ENCODE measurements at regions not wholly inside any gene's neighbourhood (a gene's known extent, or its start where the extent isn't known, plus 50 kb on each side); places are given as distances from the start of the nearest gene placed in this dataset.

- no peaks in the 10 kb centered on the region for H3K9me3 ChIP-seq (ENCODE audit: control insufficient read depth in 1 of 2, low read length in 2 of 2)
- H3K4me3 ChIP-seq (ENCODE audit: low read depth in 1 of 2, low read length in 2 of 2) = no peak overlapping the region
- H3K36me3 ChIP-seq (ENCODE audit: control insufficient read depth in 1 of 2, insufficient read depth in 2 of 2, low read length in 2 of 2) = no peaks in the 10 kb centered on the region
- H3K4me1 ChIP-seq (ENCODE audit: control insufficient read depth in 1 of 2, insufficient read depth in 2 of 2, low read length in 2 of 2) = no peaks in the 10 kb centered on the region
- no peak overlapping the region for H3K9ac ChIP-seq (ENCODE audit: low read depth in 1 of 2, low read length in 2 of 2)
- no peaks in the 10 kb centered on the region for H3K27me3 ChIP-seq (ENCODE audit: control insufficient read depth in 1 of 2, insufficient read depth in 2 of 2, low read length in 2 of 2)
- no peak overlapping the region for H3K27ac ChIP-seq (ENCODE audit: low read depth, low read length)
These were observed 177.4 kb upstream of the FN1 start for GRCh38 chr2:215613280-215613679.

GRCh38 chr2:215612786-215613185 lies 176.9 kb upstream of the FN1 start:
- H3K9me3 ChIP-seq (ENCODE audit: control insufficient read depth in 1 of 2, low read length in 2 of 2) = no peaks in the 10 kb centered on the region
- H3K4me3 ChIP-seq (ENCODE audit: low read depth in 1 of 2, low read length in 2 of 2) = no peak overlapping the region

GRCh38 chr2:215611609-215612386 lies 175.9 kb upstream of the FN1 start:
- Histone ChIP-seq H3K4me3 (ENCODE audit: low read depth in 1 of 2, low read length in 2 of 2) (no peak overlapping the region), H3K4me1 (ENCODE audit: control insufficient read depth in 1 of 2, insufficient read depth in 2 of 2, low read length in 2 of 2) (no peaks in the 10 kb centered on the region), H3K36me3 (ENCODE audit: control insufficient read depth in 1 of 2, insufficient read depth in 2 of 2, low read length in 2 of 2) (no peaks in the 10 kb centered on the region), H3K9me3 (ENCODE audit: control insufficient read depth in 1 of 2, low read length in 2 of 2) (no peaks in the 10 kb centered on the region), H3K27ac (ENCODE audit: low read depth, low read length) (no peak overlapping the region), H3K9ac (ENCODE audit: low read depth in 1 of 2, low read length in 2 of 2) (no peak overlapping the region), H3K27me3 (ENCODE audit: control insufficient read depth in 1 of 2, insufficient read depth in 2 of 2, low read length in 2 of 2) (no peaks in the 10 kb centered on the region)

More at GRCh38 chr2:215612786-215613185, 176.9 kb upstream of the FN1 start:
- Histone ChIP-seq H3K4me1 (ENCODE audit: control insufficient read depth in 1 of 2, insufficient read depth in 2 of 2, low read length in 2 of 2) (no peaks in the 10 kb centered on the region), H3K27ac (ENCODE audit: low read depth, low read length) (no peak overlapping the region), H3K36me3 (ENCODE audit: control insufficient read depth in 1 of 2, insufficient read depth in 2 of 2, low read length in 2 of 2) (no peaks in the 10 kb centered on the region), H3K27me3 (ENCODE audit: control insufficient read depth in 1 of 2, insufficient read depth in 2 of 2, low read length in 2 of 2) (no peaks in the 10 kb centered on the region), H3K9ac (ENCODE audit: low read depth in 1 of 2, low read length in 2 of 2) (no peak overlapping the region)

GRCh38 chr2:215609089-215610032 lies 173.5 kb upstream of the FN1 start:
- Histone ChIP-seq H3K9ac (ENCODE audit: low read depth in 1 of 2, low read length in 2 of 2) (no peak overlapping the region), H3K36me3 (ENCODE audit: control insufficient read depth in 1 of 2, insufficient read depth in 2 of 2, low read length in 2 of 2) (no peaks in the 10 kb centered on the region), H3K27me3 (ENCODE audit: control insufficient read depth in 1 of 2, insufficient read depth in 2 of 2, low read length in 2 of 2) (no peaks in the 10 kb centered on the region), H3K27ac (ENCODE audit: low read depth, low read length) (no peak overlapping the region), H3K4me1 (ENCODE audit: control insufficient read depth in 1 of 2, insufficient read depth in 2 of 2, low read length in 2 of 2) (no peaks in the 10 kb centered on the region), H3K9me3 (ENCODE audit: control insufficient read depth in 1 of 2, low read length in 2 of 2) (no peaks in the 10 kb centered on the region), H3K4me3 (ENCODE audit: low read depth in 1 of 2, low read length in 2 of 2) (no peak overlapping the region)

GRCh38 chr2:215607766-215608165 lies 171.9 kb upstream of the FN1 start:
- Histone ChIP-seq H3K27ac (ENCODE audit: low read depth, low read length) (no peak overlapping the region), H3K9ac (ENCODE audit: low read depth in 1 of 2, low read length in 2 of 2) (no peak overlapping the region), H3K9me3 (ENCODE audit: control insufficient read depth in 1 of 2, low read length in 2 of 2) (no peaks in the 10 kb centered on the region), H3K36me3 (ENCODE audit: control insufficient read depth in 1 of 2, insufficient read depth in 2 of 2, low read length in 2 of 2) (no peaks in the 10 kb centered on the region), H3K4me1 (ENCODE audit: control insufficient read depth in 1 of 2, insufficient read depth in 2 of 2, low read length in 2 of 2) (no peaks in the 10 kb centered on the region), H3K27me3 (ENCODE audit: control insufficient read depth in 1 of 2, insufficient read depth in 2 of 2, low read length in 2 of 2) (no peaks in the 10 kb centered on the region), H3K4me3 (ENCODE audit: low read depth in 1 of 2, low read length in 2 of 2) (no peak overlapping the region)

GRCh38 chr2:215606219-215606618 lies 170.4 kb upstream of the FN1 start:
- Histone ChIP-seq H3K27ac (ENCODE audit: low read depth, low read length) (no peak overlapping the region), H3K4me1 (ENCODE audit: control insufficient read depth in 1 of 2, insufficient read depth in 2 of 2, low read length in 2 of 2) (no peaks in the 10 kb centered on the region), H3K9me3 (ENCODE audit: control insufficient read depth in 1 of 2, low read length in 2 of 2) (no peaks in the 10 kb centered on the region), H3K4me3 (ENCODE audit: low read depth in 1 of 2, low read length in 2 of 2) (no peak overlapping the region), H3K36me3 (ENCODE audit: control insufficient read depth in 1 of 2, insufficient read depth in 2 of 2, low read length in 2 of 2) (no peaks in the 10 kb centered on the region), H3K27me3 (ENCODE audit: control insufficient read depth in 1 of 2, insufficient read depth in 2 of 2, low read length in 2 of 2) (no peaks in the 10 kb centered on the region), H3K9ac (ENCODE audit: low read depth in 1 of 2, low read length in 2 of 2) (no peak overlapping the region)

- Histone ChIP-seq H3K36me3 (ENCODE audit: control insufficient read depth in 1 of 2, insufficient read depth in 2 of 2, low read length in 2 of 2) (no peaks in the 10 kb centered on the region), H3K9ac (ENCODE audit: low read depth in 1 of 2, low read length in 2 of 2) (no peak overlapping the region), H3K27me3 (ENCODE audit: control insufficient read depth in 1 of 2, insufficient read depth in 2 of 2, low read length in 2 of 2) (no peaks in the 10 kb centered on the region), H3K4me3 (ENCODE audit: low read depth in 1 of 2, low read length in 2 of 2) (no peak overlapping the region), H3K27ac (ENCODE audit: low read depth, low read length) (no peak overlapping the region), H3K9me3 (ENCODE audit: control insufficient read depth in 1 of 2, low read length in 2 of 2) (no peaks in the 10 kb centered on the region), H3K4me1 (ENCODE audit: control insufficient read depth in 1 of 2, insufficient read depth in 2 of 2, low read length in 2 of 2) (no peaks in the 10 kb centered on the region)
These were observed 169.3 kb upstream of the FN1 start for GRCh38 chr2:215605214-215605613.

- Histone ChIP-seq H3K9ac (ENCODE audit: low read depth in 1 of 2, low read length in 2 of 2) (no peak overlapping the region), H3K27me3 (ENCODE audit: control insufficient read depth in 1 of 2, insufficient read depth in 2 of 2, low read length in 2 of 2) (no peaks in the 10 kb centered on the region), H3K9me3 (ENCODE audit: control insufficient read depth in 1 of 2, low read length in 2 of 2) (no peaks in the 10 kb centered on the region), H3K36me3 (ENCODE audit: control insufficient read depth in 1 of 2, insufficient read depth in 2 of 2, low read length in 2 of 2) (no peaks in the 10 kb centered on the region), H3K27ac (ENCODE audit: low read depth, low read length) (no peak overlapping the region), H3K4me1 (ENCODE audit: control insufficient read depth in 1 of 2, insufficient read depth in 2 of 2, low read length in 2 of 2) (no peaks in the 10 kb centered on the region), H3K4me3 (ENCODE audit: low read depth in 1 of 2, low read length in 2 of 2) (no peak overlapping the region)
These were observed 168.7 kb upstream of the FN1 start for GRCh38 chr2:215604606-215605005.

GRCh38 chr2:215603440-215603839 lies 167.6 kb upstream of the FN1 start:
- H3K27me3 ChIP-seq (ENCODE audit: control insufficient read depth in 1 of 2, insufficient read depth in 2 of 2, low read length in 2 of 2) = no peaks in the 10 kb centered on the region
- H3K9me3 ChIP-seq (ENCODE audit: control insufficient read depth in 1 of 2, low read length in 2 of 2) = no peaks in the 10 kb centered on the region
- no peak overlapping the region for H3K27ac ChIP-seq (ENCODE audit: low read depth, low read length)
- no peaks in the 10 kb centered on the region for H3K36me3 ChIP-seq (ENCODE audit: control insufficient read depth in 1 of 2, insufficient read depth in 2 of 2, low read length in 2 of 2)
- H3K9ac ChIP-seq (ENCODE audit: low read depth in 1 of 2, low read length in 2 of 2) = no peak overlapping the region
- H3K4me3 ChIP-seq (ENCODE audit: low read depth in 1 of 2, low read length in 2 of 2) = no peak overlapping the region
- no peaks in the 10 kb centered on the region for H3K4me1 ChIP-seq (ENCODE audit: control insufficient read depth in 1 of 2, insufficient read depth in 2 of 2, low read length in 2 of 2)

- Histone ChIP-seq H3K4me1 (ENCODE audit: control insufficient read depth in 1 of 2, insufficient read depth in 2 of 2, low read length in 2 of 2) (no peaks in the 10 kb centered on the region), H3K27me3 (ENCODE audit: control insufficient read depth in 1 of 2, insufficient read depth in 2 of 2, low read length in 2 of 2) (no peaks in the 10 kb centered on the region), H3K27ac (ENCODE audit: low read depth, low read length) (no peak overlapping the region), H3K9ac (ENCODE audit: low read depth in 1 of 2, low read length in 2 of 2) (no peak overlapping the region), H3K9me3 (ENCODE audit: control insufficient read depth in 1 of 2, low read length in 2 of 2) (no peaks in the 10 kb centered on the region), H3K4me3 (ENCODE audit: low read depth in 1 of 2, low read length in 2 of 2) (no peak overlapping the region), H3K36me3 (ENCODE audit: control insufficient read depth in 1 of 2, insufficient read depth in 2 of 2, low read length in 2 of 2) (no peaks in the 10 kb centered on the region)
These were observed 167.1 kb upstream of the FN1 start for GRCh38 chr2:215602997-215603396.

All from duodenal mucosa (tissue), 2 donors.